Fibroblast of skin of scalp (primary cell): ENCODE measurements at regions not wholly inside any gene's neighbourhood (a gene's known extent, or its start where the extent isn't known, plus 50 kb on each side); places are given as distances from the start of the nearest gene placed in this dataset.
A peak's percentile ranks its signal among the peaks of the same experiment; 100 is the strongest.

ENCODE experiments used
- DNase-seq: peaks from one replicate; pipeline ENCODE4 v3.0.0-alpha.2; 2013

GRCh38 chr9:109883623-109884022 lies 103.6 kb downstream of the PALM2AKAP2 start:
- no peak for DNase-seq

DNA sequence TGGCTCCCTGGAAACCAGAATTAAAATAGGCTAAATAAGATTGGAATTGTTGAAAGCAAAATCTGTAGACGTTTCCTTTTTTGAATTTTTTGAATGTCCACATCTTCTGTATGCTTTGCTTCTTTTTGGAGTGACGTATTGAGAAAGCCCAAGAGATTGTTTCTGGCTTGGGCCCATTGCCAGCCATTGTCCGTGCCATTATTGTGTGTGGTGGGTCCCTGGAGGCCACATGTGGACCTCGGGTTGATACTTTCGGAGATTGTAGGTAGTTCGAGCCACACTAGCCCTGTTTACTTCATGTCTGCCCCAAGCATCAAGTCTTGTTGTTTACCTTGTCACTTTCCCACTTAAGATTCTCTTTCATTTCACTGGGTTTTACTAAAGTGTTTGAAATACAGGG lies 106.0 kb downstream of the PALM2AKAP2 start:
- DNase-seq, result no peak

- DNase-seq, result no peak
These were observed 106.6 kb downstream of the PALM2AKAP2 start for GRCh38 chr9:109886617-109887016.

DNA sequence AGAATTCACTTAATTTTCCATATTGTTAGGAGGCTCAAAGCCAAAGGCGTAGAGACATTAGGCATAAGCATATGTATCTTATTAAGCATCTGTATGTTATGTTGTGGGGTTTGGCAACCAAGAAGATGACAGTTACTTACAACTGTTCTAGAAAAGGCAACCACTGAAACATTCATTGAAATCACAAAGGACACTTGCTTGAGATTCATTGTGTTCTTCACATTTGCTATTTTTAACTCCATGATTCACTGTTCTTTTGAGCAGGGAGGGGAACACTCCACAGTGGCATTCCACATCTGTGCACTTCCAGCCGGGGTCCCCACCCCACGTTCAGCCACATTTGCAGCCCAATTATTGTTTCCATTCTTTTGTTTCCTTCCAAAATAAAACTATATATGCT lies 107.1 kb downstream of the PALM2AKAP2 start:
- DNase-seq, result peak; percentile 89

GRCh38 chr9:109888695-109889094 lies 108.7 kb downstream of the PALM2AKAP2 start:
- no peak for DNase-seq

DNA sequence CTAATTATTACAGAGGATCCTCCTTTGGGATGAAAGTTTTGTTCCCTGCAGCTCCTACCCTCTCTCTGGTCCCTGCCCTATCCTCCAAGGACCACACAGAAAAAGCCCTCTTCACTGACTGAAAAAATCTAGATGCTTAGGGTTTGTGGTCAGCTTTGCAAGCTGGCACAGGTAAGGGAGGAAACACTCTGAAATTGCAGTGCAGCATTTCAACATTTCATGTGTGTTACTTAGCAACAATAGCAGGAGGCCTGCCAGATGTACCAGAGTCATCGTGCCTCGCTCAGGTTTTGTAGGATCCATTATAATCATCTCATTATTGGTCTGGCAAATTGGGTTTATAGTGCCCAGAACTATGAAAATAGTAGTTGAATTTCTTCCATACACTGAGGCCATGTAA lies 109.5 kb downstream of the PALM2AKAP2 start:
- DNase-seq, result no peak

DNA sequence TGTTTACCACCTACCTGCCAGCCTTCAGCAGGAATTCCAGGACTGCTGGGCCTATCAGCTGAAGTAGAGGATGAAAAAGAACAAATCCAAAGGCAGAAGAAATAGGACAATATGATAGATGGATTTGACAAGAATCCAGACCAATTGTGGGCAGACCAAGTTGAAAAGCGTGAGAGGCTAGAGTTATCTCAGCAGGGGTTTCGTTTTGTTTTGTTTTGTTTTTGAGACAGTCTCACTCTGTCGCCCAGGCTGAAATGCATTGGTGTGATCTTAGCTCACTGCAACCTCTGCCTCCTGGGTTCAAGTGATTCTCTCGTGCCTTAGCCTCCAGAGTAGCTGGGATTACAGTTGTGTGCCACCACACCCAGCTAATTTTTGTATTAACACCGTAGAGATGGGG lies 113.2 kb downstream of the PALM2AKAP2 start:
- peak; percentile 62 for DNase-seq

GRCh38 chr9:109894473-109894872 lies 114.5 kb downstream of the PALM2AKAP2 start:
- no peak for DNase-seq

- peak; percentile 77 for DNase-seq
These were observed 115.1 kb downstream of the PALM2AKAP2 start for GRCh38 chr9:109894921-109895758.

GRCh38 chr9:109901201-109901600 lies 121.2 kb downstream of the PALM2AKAP2 start:
- DNase-seq, result peak; percentile 57

DNA sequence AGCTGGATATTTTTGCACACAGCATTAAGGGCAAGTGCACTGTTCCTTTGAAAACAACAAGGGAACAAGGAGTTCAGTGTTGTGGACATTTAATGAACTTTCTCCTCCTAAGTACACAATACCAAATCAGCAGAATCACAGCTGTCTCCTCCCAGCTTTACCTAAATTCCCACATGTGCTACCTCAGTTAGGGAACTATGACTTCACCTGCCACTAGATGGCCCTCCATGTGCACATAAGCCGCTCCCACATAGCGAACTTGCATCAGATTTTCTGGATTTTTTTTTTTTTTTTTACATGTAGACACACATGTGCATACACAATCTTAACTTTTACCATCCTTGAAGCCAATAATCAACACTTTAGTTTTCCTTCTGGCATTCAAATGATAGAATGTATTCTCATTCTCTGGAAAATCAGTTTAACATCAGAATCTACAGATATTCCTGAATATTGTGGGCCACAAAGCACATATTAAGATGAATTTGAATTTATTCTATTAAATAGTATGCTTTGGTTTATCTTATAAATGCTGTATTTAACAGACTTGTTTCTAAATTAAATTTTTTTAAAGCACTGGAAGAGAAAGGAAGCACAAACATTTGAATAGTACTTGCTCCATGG lies 123.6 kb downstream of the PALM2AKAP2 start:
- peak; percentile 82 for DNase-seq

DNA sequence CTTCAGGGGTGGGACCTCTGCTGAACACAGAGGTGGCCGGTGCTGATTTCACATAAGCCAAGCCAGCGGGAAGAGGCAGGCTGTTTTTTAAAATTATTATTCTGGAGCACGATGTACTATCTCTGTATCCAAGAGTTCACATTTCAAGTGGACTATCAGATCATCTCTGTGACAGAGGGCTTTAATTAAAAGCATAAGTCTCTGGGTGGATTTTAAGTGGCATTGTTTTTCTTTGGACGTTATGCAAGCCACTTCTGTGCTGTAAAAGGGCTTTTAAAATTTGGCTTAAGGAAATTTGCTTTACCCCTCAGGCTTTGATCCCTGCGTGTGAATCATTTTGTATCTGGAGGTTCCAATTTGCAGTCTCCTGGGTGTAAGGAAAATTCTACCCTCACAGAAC lies 124.7 kb downstream of the PALM2AKAP2 start:
- DNase-seq, result peak; percentile 40

GRCh38 chr9:109905472-109905871 lies 125.5 kb downstream of the PALM2AKAP2 start:
- no peak for DNase-seq

GRCh38 chr9:109906766-109907382 lies 126.9 kb downstream of the PALM2AKAP2 start:
- DNase-seq, result peak; percentile 71

GRCh38 chr9:109907400-109907799 lies 127.4 kb downstream of the PALM2AKAP2 start:
- no peak for DNase-seq

GRCh38 chr9:109907810-109908458 lies 127.9 kb downstream of the PALM2AKAP2 start:
- no peak for DNase-seq

- peak; percentile 59 for DNase-seq
These were observed 128.7 kb downstream of the PALM2AKAP2 start for GRCh38 chr9:109908459-109909390.

DNA sequence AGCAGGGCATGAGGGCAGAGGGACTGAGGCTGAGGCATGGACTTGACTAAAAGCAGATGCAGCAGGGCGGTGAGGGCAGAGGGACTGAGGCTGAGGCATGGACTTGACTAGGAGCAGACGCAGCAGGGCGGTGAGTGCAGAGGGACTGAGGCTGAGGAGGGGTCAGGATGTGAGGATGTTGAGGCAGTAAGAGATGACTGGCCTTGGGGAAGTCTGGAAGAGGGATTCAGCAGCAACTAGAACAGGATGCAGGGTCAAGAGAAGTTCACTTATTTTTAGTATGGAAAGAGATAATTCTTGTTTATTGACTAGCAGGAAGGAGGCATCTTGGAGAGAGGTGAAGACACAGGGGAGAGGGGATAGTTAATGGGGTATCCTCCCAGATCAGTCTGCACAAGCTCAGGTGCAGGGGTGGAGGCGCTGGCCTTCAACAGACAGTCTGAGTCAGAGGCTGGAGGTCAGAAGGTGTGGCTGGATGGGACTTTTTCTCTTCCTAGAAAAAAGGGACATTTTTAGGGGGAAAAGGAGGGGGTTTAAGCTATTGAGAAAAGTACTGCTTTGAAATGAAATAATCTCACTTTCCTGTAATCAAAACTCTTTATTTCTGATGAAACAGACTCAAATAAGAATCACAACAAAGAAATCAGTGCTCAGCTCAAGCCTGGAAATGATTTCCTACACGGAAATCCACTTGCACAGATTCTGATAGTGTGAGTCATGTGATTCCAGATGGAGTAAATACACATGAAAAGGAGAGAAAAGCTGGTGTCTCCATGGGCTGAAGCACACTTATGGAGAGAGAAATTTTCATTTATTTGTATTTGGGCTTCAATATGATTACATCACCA lies 130.9 kb downstream of the PALM2AKAP2 start:
- DNase-seq, result peak; percentile 79

DNA sequence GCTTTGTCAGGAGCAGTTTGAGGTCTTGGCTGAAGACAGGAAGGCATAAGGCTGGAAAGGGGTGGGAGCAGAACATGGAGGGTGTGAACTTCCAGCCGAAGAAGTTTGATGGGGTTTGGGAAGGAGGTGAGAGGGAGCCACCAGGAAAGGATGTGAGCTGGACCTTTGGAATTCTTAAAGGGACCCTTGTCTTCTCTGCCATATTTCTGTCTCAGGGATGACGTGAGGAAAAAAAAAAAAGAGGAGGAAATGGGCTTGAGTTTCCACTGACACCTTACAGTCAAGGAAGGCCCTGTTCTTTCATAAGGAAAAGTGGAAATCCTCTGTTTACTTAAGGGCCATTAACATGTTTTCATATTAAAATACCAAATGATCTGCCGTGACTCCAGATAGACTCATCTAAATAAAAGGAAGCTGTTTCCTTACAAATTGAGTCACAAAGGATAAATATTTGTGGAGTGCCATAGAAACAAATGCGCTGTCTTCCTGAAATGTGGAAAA lies 132.1 kb downstream of the PALM2AKAP2 start:
- DNase-seq, result peak; percentile 59

DNA sequence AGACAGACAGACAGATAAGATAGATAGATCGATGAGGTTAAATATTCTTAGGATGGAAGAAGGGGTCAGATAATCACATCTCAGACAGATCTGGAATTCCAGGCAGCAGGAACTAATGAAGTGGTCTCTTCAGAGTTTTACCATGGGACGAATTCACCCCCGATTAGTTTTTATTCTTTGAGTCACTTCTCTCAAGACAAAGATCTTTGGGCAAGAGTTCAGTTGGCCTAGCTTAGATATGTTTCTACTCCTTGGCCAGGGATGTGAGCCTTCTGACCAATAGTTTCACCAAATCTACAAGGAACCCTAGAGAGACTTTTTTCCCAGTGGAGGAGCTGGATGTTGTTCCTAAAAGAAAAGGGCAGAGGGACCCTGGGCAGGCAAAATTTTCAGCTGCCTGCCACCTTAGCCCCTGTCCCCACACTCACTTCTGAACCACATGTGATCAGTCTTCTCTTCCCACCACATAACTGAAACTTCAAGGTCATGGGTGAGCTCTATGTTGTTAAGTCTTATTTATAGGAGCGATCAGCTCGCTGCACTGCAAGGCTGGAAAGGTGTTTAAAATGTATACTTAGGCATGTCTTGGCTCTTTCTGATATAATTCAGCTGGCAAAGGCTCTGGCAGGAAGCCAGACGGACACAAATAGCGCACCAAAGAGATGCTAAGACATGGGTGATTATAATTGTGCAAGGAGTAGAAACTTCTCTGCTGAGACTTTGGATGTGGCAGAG lies 132.9 kb downstream of the PALM2AKAP2 start:
- no peak for DNase-seq
